HG03439 (cell line): ENCODE measurements at regions not wholly inside any gene's neighbourhood (a gene's known extent, or its start where the extent isn't known, plus 50 kb on each side); places are given as distances from the start of the nearest gene placed in this dataset.

Experiments
- ATAC-seq: cut with Tn5 transposase; IDR thresholded peaks from one replicate; pipeline ENCODE4 v1.9.1; 2021; ENCODE audit warnings: mild to moderate bottlenecking, moderate library complexity; ENCODE audit not compliant: unreplicated experiment

DNA sequence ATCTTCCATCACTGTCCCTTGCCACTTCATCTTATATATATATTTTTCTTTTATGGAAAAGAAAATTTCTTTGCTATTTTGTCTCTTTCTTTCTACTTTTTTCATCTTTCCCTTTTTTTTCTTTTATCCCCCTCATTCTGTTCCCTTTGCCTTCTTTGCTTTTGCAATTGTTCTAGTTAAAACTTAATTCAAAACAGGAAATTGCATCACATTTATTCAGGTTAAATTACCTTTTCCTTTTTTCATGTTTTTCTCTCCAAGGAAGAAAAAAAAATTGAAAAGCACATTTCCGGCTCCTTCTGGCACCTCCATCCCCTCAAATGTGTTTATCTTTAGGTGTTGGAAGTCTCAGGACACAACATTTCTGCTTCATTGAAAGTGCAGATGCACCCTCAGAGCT, 176.9 kb downstream of the FGF1 start:
- ATAC-seq = no peak

DNA sequence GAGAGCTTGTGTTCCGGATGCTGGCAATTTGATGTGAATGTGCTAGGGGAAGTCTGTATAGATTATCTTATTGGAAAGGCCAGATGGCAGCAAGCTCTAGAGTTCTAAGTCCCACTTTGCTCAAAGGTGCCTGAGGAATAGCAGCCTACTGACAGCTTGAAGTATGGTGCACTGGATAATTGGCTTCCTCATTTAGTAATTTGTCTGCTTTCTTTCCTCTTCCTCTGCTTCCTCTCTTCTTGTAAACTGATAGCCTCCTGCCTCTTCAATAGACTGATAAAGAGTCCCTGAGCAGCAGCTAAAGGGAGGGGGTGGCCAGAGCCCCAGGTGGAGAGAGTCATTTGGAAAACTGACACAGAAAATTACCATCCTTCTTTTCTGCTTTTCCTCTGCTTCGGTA, 177.3 kb downstream of the FGF1 start:
- no peak for ATAC-seq

DNA sequence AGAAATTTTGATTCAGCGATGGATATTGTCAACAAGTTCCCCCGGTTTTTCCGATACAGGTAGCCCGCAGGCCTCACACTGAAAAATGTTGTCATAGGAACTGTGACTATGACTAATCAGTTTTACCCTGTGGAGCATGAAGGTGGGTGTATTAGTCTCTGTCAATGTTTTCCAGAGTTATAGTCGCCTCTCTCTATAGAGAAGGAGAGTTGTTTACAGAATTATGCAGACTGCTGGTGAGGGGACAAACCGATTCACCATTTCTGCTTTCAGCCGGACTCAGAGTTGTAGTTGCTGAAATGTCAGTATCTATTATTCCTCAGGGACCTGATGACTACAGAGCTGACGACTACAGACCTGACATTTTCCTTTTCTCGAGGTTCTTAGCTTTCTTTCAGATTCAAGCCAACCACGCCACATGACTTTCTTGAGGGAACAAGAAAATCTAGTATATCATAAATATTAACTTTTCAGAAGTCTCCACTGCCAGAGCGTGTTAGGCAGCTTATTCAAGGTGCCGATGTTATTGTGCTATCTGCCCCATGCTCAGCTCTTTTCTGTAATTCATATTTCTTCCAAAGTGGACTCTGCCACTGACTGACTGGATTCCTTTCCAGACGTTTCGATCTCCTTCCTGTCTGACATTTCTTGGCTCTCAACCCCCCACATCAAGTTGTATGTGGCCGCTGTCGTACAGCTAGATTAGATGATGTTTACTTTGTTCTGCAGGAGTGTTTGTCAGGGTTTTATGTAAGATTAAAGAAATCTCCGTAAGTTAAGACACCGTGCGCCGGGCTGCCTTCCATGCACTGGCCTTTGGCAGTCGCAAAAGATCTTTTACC, 178.1 kb downstream of the FGF1 start:
- peak; percentile 59 for ATAC-seq

DNA sequence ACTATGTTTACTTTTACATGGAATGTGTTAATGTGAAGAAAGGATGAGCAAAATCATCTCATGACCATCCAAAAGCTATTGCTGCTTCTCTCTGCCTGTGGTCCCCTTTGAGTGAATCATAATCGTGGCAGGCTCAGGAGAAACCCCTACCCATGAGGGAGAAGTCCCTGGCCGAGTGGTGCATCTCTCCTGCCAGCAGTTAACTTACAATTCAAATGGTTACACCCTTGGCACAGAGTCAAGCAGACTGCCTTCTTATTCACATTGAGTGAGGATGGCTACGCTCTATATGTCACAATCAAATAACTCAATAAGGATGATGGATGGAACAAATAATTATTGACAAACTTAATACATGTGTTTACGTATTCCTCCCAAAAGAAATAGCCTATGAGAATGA, 179.1 kb downstream of the FGF1 start:
- ATAC-seq = no peak

DNA sequence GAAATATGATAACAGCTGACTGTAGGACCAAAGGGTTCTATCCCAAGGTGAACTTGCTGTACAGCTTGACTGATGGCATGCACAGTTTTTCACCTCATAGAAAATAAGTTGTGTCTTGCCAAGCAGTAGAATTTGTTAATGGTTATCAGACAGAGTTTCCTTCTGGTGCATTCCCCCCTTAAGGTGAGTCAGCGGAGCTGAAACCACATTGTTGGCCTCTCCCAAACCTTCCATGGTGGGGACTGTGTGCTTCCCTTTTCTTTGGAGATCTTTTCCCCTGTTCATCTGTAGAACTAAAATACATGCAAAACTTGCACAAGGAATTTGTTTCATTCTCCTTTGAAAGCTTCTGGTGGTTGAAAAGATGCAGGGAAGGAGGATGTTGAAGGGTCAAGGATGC, 179.8 kb downstream of the FGF1 start:
- ATAC-seq = no peak

DNA sequence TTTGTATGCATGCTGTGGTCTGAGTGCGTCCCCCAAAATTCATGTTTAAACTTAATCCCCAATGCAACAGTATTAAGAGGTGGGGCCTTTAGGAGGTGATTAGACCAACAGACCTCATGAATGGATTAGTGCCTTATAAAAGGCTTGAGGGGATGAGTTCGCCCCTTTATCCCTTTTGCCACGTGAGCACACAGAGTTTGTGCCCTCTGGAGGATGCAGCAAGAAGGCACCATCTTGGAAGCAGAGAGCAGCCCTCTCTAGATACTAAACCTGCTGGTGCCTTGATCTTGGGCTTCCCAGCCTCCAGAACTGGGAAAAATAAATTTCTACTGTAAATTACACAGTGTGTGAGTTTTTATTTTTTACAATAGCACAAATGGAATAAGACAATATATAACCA, 177.1 kb upstream of the SPRY4 start:
- ATAC-seq = no peak

DNA sequence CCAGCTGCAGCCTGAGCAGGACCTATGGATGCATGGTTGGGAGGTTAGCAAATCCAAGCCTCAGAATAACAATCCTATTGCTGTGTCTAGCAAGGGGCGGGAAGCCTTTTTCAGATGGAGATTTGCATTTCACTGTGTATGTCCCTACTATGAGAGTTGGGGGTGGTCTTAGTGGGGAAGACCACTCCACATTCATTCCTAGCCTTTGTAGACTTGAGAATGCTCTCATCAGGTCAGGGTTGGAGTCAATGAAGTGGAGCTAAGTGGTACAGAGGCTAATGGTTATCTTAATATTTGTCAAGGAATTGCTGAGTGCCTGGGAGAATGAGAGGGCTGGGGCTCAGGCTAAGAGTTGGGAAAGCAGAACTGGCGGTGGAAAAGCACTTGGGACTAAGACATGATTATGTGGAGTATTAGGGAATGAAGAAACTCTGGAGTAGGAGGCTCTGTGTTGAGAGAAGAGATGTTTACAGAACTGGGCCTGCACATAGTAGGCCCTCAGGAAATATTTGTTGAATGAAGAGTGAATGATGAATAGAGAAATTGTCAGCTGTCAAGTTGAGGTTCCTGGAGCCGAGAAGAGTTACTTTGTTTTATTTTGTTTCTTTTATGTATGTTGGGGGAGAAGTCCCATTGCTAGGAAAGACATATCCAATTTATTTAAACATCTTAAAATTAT, 175.5 kb upstream of the SPRY4 start:
- no peak for ATAC-seq

DNA sequence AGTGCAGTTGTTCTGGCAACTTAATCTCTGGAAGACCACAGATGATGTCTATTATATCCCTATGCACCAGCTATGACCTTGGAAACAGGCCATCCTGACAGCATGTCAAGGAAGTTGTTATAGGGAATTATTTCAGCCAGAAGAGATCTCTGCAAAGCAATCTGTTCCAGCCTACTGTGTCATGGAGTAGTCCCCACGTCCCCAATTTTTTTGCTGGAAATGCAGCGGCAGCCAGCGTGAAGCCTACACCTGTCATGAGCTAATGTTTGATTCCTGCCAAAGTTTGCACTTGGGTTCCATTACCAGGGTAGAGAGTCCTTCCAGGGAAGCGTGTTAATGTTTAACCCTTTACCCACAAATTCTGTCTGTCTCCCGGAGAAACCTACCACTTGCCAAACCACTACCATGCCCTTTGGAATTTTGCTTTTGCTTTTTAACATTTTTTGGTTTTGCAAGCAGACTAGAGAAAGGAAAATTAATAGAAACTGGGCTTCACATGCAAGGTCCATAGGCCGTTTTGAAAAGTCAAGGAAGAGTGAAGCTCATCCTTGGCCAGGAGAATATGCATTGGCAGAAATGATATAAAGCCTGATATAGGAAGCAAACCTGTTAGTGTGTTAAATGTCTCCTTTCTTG, 174.9 kb upstream of the SPRY4 start:
- no peak for ATAC-seq

DNA sequence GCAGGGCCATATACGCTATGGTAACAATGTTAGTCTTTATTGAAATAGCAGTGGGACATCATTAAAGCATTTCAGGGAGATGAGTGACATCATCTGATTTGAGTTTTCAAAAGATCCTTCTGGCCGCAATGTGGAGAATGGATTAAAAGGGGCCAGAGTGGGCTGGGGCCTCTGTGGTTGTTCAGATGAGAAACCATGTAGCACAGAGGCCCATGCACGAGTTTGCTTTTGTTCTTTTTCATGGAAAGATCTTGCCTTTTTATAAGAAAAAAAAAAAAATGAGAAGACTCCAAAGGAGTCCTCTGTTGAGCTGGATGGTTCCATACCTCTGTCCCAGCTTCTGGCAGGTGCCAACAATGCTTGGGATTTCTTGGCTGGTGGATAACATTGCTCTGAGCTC, 173.5 kb upstream of the SPRY4 start:
- ATAC-seq = no peak

DNA sequence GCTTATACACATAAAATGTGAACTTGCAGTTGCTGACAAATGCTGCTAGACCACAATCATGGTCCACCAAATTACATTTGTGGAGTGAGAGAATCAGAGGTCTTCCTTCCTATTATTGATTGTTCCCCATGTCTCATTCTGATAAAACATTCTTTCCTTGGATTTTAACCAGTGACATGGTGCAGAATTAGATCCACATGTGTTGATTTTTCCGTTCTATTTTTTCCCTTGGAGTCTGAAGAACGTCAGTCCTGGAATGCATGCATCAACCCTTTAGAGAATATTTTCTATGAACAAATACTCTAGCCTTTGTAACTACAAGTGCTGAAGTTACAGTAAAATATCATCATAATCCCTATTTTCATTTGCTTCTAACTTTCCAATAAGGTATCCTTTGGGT, 170.7 kb upstream of the SPRY4 start:
- ATAC-seq = no peak

DNA sequence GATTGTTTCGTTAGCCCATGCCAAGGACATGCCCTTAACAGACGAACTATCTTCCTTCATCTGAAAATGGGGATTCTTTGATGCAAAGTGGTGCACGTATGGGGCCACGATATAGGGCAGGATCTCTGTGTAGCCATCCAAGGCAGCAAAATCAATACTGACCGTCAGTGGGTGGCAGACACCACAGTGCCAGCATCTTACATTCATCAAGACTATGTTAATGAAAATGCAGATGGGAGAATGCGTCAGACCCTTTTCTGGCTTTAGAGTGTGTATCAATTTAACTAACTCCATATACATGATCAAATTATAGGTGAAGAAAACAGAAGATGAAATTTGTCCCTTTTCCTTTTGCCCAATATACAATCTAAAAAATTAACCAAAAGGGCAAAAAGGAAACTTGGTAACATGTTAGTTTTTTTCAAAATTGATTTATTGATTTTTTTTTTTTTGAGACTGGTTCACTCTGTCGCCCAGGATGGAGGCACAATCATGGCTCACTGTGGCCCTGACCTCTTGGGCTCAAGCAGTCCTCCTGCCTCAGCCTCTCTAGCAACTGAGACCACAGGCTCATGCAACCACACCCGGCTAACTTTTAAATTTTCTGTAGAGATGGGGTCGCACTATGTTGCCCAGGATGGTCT, 169.2 kb upstream of the SPRY4 start:
- no peak for ATAC-seq

DNA sequence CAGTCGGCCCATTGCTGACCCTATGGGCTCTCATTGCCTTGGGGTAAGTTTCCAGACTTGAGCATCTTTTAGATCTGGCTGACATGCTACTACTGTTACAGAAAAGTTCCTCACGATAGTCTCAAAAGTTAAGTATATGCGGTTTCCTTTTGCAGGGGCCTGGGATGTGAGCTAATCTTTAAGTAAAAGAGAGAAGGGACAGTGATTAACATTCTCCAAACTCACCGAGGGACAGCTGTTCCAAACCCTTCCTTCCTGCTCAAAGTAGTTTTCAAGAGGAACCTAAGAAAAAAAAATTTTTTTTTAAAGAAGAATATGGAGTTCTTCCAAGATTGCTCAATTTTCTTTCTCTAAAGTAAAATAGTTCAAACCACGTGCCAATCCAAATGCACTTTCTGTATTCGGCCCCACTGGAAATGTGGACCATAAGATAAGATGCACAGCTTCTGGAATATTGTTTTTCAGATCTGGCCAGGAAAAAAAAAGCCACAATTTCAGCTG, 168.0 kb upstream of the SPRY4 start:
- no peak for ATAC-seq

DNA sequence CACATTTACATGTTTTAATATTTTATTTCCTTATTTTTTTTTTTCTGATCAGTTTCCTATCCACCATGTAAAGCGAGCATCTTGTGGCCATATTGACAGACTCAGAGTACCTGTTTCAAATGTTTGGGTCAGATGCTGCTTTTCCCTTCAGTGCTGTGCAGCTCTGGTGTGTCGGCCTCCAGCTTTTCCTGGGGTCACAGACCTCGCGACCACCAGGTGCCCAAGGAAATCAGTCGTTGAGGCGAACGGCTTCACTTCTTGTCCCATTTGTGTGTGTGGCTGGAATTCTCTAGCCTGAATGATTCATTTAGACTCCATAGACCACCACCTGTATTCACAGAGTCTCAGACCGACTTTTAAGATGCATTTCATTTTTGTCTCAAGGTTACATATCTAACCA, 166.9 kb upstream of the SPRY4 start:
- no peak for ATAC-seq

DNA sequence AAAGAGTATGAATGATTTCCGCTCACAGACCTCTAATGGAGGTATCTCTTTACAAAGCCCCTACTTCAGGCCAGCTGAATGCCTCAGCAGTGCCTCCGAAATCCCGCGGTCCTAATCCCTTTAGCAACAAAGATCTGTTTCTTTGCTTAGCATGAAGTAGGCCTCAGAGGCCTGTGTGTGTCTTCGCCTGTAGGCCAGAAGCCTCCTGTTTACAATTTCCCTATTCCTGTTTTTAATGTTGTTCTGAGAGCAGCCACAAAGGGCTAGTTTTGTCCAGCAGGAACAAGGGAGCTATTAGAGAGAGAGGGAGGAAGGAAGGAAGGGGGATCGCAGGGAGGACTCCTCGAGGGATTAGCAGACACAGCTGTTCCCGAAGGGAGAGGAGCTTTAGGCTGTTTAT, 166.4 kb upstream of the SPRY4 start:
- no peak for ATAC-seq

DNA sequence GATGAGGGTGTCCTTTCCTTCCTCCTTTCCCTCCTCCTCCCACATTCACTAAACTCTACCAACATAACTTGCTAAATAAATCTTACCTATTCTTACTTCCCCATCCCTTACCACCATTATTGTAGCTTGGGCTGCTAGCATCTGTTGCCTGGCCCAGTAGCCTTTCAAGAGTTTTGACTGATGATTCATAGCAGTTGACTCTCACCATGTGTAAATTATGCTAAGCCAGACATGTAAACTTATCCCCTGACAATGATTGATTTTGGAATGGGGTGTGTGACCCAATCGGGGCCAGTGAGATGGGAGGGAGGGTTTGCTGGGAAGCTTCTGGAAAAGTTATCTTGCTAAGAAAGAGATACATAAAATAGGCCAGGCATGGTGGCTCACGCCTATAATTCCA, 161.8 kb upstream of the SPRY4 start:
- no peak for ATAC-seq

DNA sequence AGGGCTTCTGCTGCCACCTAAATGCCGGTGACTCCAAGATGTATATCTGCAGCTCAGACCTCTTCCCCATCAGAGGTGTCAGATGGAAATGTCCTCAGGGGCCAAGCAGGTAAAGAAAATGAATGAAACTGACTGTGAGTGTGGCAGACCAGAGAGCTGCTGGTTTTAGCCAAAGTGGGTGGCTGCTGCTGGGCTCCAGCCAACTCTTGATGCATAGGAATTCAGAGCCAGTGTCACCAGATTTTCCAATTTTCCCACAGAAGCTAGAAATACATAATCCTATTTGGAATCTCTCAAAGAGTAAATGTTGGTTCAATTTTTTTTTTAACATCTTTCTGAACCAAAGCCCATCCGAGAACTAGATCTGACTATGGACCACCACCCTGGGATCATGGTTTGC, 161.2 kb upstream of the SPRY4 start:
- no peak for ATAC-seq

DNA sequence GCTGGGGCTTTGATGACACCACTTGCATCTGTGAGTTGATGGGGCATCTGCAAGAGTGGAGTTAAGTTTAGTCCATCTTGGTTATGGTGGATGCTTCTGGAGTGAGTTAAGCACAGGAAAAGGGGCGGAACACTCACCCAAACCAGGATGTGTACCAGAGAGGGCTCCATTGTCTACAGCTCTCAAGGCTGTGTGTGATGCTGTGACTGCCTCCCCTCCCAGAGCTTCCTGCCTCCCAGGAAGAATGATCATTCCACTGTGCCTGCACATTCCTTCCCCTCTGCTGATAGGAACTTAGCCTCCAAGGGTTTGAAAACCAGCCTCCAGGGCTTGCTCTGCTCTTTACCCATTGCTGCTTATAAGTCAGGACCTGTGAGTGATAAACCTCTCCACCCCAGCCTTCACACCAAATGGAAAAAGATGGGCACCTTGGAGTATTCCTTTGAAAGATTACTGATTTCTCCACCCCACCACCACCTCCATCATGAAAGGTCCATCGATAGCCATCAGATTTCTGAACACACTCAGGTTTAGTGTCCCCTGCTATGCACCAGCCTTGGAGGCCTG, 160.1 kb upstream of the SPRY4 start:
- ATAC-seq = no peak

DNA sequence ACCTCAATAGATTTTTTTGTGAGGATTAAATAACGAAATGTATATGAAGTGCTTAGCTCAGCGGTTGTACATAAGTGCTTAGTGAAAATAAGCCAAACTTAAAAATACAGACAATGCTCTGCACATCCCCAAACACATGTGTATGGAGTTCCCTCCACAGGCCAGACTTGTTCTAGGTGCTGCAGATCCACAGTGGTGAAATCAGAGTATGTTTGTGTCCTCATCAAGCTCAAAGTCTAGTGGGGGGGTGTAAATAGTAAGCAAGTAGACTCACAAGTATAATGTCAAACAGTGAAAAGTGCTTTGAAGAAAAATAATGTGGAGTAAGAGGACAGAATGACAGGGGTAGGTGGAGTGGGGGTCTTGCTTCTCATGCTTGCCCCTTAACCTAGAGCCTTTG, 157.4 kb upstream of the SPRY4 start:
- no peak for ATAC-seq

DNA sequence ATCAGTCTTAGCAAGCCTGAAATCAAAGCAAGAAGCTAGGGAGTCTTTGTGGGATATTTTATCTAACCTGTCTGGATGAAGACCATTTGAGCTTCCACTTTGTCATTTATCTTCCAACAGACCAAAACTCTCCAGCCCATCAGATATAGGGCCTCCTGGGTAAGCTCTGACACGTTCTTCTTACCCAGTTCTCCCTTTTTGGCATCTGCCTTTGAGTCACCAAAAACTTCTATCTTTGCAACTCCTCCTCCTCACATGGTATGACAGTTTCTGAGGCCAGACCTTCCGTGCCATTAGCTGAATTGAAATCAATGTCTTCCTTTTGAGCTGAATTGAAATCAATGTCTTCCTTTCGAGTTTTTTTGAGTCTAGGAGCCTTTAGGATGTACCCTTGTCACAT, 156.6 kb upstream of the SPRY4 start:
- ATAC-seq = no peak

DNA sequence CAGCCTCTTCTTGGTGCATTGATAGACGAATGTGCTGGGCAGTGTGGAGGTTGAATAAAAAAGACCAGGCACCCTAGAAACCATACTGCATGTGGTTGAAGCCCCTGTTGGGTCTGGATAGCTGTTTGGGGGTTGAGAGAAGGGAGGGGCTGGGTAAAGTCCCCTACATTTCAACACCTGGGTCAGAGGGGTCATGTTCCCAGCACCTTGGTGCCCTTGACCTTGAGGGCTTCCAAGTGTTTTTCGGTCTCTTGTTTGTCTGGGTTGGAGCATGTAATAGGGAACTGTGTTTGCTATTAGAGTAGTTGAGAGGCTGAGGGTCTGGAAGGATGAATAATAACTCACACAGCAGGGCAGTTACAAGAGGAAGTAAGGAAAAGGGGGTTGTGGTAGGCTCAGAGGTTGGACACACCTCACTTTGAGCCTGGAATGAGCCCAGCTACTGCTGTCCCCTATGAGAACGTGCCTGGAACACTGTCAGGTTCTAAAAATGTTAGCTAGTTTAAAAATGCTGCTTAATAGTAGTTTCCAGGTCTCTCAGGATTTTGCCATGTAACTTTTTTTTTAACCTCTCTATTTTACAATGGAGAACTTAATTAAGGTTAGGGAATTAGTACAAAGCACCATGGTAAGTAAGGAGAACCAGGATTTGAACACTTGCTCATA, 155.2 kb upstream of the SPRY4 start:
- no peak for ATAC-seq

DNA sequence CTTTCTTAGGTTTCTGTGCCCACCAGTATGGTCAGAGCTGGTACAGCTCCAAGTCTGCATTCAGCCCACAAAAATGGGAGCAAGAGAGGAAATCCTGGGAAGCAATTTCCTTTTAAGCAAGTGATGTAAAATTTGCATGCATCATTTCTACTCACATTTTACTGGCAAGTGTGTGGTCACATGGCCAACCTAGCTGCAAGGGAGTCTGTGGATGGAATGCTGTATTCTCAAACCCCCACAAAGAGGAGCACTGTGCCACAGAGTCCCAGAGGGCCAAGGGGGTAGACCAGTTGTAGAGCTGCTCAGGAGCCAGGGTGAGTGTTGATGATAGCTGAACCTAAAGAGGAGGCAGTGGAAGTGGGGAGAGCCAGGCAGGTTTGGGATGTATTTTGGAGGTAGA, 154.3 kb upstream of the SPRY4 start:
- no peak for ATAC-seq
